ENCODE measurements at regions not wholly inside any gene's neighbourhood (a gene's known extent, or its start where the extent isn't known, plus 50 kb on each side); places are given as distances from the start of the nearest gene placed in this dataset.

DNA sequence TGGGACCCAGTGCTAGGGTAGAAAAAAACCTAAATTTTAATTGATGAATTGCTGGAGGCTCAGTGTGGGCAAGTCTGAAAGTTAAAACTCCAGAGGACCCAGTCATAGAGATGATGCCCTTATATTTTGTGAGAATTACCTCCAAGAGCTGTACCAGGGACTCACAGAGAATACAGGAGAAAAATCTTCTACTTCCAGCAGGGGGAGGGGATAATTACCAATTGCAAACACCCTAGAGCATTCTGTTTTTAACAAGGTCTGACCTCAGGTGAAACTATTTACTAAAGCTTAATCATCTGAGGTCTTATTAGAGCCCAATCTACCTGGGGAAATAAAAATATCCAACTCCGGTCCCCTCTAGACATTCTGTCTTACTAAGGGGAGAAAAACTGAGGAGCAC is 994.7 kb upstream of the MIR17HG start:
- Histone ChIP-seq H3K27ac (replicated peaks) (no peak overlapping the region), H3K4me1 (no peaks in the 10 kb centered on the region), H3K36me3 (no peaks in the 10 kb centered on the region), H3K4me3 (no peak overlapping the region), H3K27me3 (ENCODE audit: low read depth) (no peaks in the 10 kb centered on the region), H3K9me3 (replicated peaks) (no peaks in the 10 kb centered on the region)
- TF ChIP-seq, protein P1, sequence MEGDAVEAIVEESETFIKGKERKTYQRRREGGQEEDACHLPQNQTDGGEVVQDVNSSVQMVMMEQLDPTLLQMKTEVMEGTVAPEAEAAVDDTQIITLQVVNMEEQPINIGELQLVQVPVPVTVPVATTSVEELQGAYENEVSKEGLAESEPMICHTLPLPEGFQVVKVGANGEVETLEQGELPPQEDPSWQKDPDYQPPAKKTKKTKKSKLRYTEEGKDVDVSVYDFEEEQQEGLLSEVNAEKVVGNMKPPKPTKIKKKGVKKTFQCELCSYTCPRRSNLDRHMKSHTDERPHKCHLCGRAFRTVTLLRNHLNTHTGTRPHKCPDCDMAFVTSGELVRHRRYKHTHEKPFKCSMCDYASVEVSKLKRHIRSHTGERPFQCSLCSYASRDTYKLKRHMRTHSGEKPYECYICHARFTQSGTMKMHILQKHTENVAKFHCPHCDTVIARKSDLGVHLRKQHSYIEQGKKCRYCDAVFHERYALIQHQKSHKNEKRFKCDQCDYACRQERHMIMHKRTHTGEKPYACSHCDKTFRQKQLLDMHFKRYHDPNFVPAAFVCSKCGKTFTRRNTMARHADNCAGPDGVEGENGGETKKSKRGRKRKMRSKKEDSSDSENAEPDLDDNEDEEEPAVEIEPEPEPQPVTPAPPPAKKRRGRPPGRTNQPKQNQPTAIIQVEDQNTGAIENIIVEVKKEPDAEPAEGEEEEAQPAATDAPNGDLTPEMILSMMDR (IDR thresholded peaks at IDR 0.05; ENCODE audit: borderline replicate concordance), result no peak
- intact Hi-C loops (cut with micrococcal nuclease), result no loop called here
- no peak for DNase-seq

GRCh38 chr13:90355162-90355751 is 992.2 kb upstream of the MIR17HG start:
- intact Hi-C loops (cut with micrococcal nuclease), result no loop called here
- Histone ChIP-seq H3K27ac (replicated peaks) (no peak overlapping the region), H3K4me3 (no peak overlapping the region), H3K4me1 (no peaks in the 10 kb centered on the region), H3K9me3 (replicated peaks) (no peaks in the 10 kb centered on the region), H3K36me3 (no peaks in the 10 kb centered on the region), H3K27me3 (ENCODE audit: low read depth) (no peaks in the 10 kb centered on the region)
- TF ChIP-seq, protein P1 (IDR thresholded peaks at IDR 0.05; ENCODE audit: borderline replicate concordance), result no peak
- no peak for DNase-seq

GRCh38 chr13:90360785-90361184 is 986.7 kb upstream of the MIR17HG start:
- peaks cover 3% of the 10 kb centered on the region for H3K9me3 ChIP-seq (replicated peaks)
- TF ChIP-seq, protein P1 (IDR thresholded peaks at IDR 0.05; ENCODE audit: borderline replicate concordance), result no peak
- DNase-seq, result no peak
- H3K27me3 ChIP-seq (ENCODE audit: low read depth), result no peaks in the 10 kb centered on the region
- no peaks in the 10 kb centered on the region for H3K4me1 ChIP-seq
- no peak overlapping the region for H3K27ac ChIP-seq (replicated peaks)
- no peak overlapping the region for H3K4me3 ChIP-seq
- H3K36me3 ChIP-seq, result no peaks in the 10 kb centered on the region
- intact Hi-C loops (cut with micrococcal nuclease), result no loop called here

- intact Hi-C loops (cut with micrococcal nuclease), result no loop called here
- DNase-seq, result no peak
- no peaks in the 10 kb centered on the region for H3K27me3 ChIP-seq (ENCODE audit: low read depth)
- no peaks in the 10 kb centered on the region for H3K36me3 ChIP-seq
- no peaks in the 10 kb centered on the region for H3K4me1 ChIP-seq
- peaks cover 3% of the 10 kb centered on the region for H3K9me3 ChIP-seq (replicated peaks)
- no peak overlapping the region for H3K27ac ChIP-seq (replicated peaks)
- TF ChIP-seq, protein P1 (IDR thresholded peaks at IDR 0.05; ENCODE audit: borderline replicate concordance), result no peak
- H3K4me3 ChIP-seq, result no peak overlapping the region
Measured at GRCh38 chr13:90362707-90363106, 984.8 kb upstream of the MIR17HG start.

- TF ChIP-seq, protein P1 (IDR thresholded peaks at IDR 0.05; ENCODE audit: borderline replicate concordance), result peak; percentile 54
- peaks cover 3% of the 10 kb centered on the region for H3K9me3 ChIP-seq (replicated peaks)
- intact Hi-C loops (cut with micrococcal nuclease), result no loop called here
- H3K36me3 ChIP-seq, result no peaks in the 10 kb centered on the region
- H3K27ac ChIP-seq (replicated peaks), result no peak overlapping the region
- H3K27me3 ChIP-seq (ENCODE audit: low read depth), result no peaks in the 10 kb centered on the region
- H3K4me3 ChIP-seq, result no peak overlapping the region
- no peak for DNase-seq
- no peaks in the 10 kb centered on the region for H3K4me1 ChIP-seq
Measured at GRCh38 chr13:90365130-90365529, 982.4 kb upstream of the MIR17HG start.

Data from left ventricle myocardium inferior (tissue), 1 donor.